KMS-11 (cell line): ENCODE measurements at regions not wholly inside any gene's neighbourhood (a gene's known extent, or its start where the extent isn't known, plus 50 kb on each side); places are given as distances from the start of the nearest gene placed in this dataset.

Source experiments
- H2AFZ ChIP-seq: fragments of 200-600 bp; sonication (generic); 2 replicates; pipeline ENCODE4 v1.6.1; 2016; ENCODE audit warnings: antibody characterized with exemption, mixed run types, low read depth
- H3K27ac ChIP-seq: fragments of 200-600 bp; sonication (generic); 2 replicates; pipeline ENCODE4 v1.6.1; 2016; ENCODE audit warnings: mild to moderate bottlenecking, mixed run types
- H3K27me3 ChIP-seq: fragments of 200-600 bp; sonication (generic); 2 replicates; pipeline ENCODE4 v1.6.1; 2017; ENCODE audit warnings: mild to moderate bottlenecking, low read depth, mixed run types, moderate library complexity; ENCODE audit not compliant: insufficient read depth
- H3K36me3 ChIP-seq: fragments of 200-600 bp; sonication (generic); 2 replicates; pipeline ENCODE4 v1.6.1; 2017; ENCODE audit warnings: mild to moderate bottlenecking, mixed run types; ENCODE audit not compliant: insufficient read depth
- H3K4me1 ChIP-seq: fragments of 200-600 bp; sonication (generic); 2 replicates; pipeline ENCODE4 v1.6.1; 2016; ENCODE audit warnings: mild to moderate bottlenecking, low read depth, mixed run types; ENCODE audit not compliant: poor library complexity, severe bottlenecking
- H3K4me2 ChIP-seq: fragments of 200-600 bp; sonication (generic); 2 replicates; pipeline ENCODE4 v1.7.0; 2016; ENCODE audit warnings: mild to moderate bottlenecking, mixed run types
- H3K4me3 ChIP-seq: fragments of 200-600 bp; sonication (generic); IDR thresholded peaks from 2 replicates; pipeline ENCODE4 v1.6.1; 2017; ENCODE audit warnings: low read depth, low read length, mixed read lengths; ENCODE audit not compliant: insufficient read depth
- H3K79me2 ChIP-seq: fragments of 200-600 bp; sonication (generic); 2 replicates; pipeline ENCODE4 v1.6.1; 2016; ENCODE audit warnings: low read depth, mixed run types; ENCODE audit not compliant: insufficient read depth
- H3K9ac ChIP-seq: fragments of 200-600 bp; sonication (generic); 2 replicates; pipeline ENCODE4 v1.6.1; 2016; ENCODE audit warnings: mild to moderate bottlenecking, mixed run types
- H4K20me1 ChIP-seq: fragments of 200-600 bp; sonication (generic); 2 replicates; pipeline ENCODE4 v1.6.1; 2016; ENCODE audit warnings: mild to moderate bottlenecking, mixed run types; ENCODE audit not compliant: insufficient read depth
- TF ChIP-seq, protein P1 (sequence below): fragments of 200-600 bp; sonication (generic); conservative IDR thresholded peaks from 2 replicates; pipeline ENCODE4 v1.6.1; 2017; ENCODE audit warnings: low read depth, mild to moderate bottlenecking, antibody characterized with exemption, low read length, moderate library complexity, mixed read lengths

DNA sequence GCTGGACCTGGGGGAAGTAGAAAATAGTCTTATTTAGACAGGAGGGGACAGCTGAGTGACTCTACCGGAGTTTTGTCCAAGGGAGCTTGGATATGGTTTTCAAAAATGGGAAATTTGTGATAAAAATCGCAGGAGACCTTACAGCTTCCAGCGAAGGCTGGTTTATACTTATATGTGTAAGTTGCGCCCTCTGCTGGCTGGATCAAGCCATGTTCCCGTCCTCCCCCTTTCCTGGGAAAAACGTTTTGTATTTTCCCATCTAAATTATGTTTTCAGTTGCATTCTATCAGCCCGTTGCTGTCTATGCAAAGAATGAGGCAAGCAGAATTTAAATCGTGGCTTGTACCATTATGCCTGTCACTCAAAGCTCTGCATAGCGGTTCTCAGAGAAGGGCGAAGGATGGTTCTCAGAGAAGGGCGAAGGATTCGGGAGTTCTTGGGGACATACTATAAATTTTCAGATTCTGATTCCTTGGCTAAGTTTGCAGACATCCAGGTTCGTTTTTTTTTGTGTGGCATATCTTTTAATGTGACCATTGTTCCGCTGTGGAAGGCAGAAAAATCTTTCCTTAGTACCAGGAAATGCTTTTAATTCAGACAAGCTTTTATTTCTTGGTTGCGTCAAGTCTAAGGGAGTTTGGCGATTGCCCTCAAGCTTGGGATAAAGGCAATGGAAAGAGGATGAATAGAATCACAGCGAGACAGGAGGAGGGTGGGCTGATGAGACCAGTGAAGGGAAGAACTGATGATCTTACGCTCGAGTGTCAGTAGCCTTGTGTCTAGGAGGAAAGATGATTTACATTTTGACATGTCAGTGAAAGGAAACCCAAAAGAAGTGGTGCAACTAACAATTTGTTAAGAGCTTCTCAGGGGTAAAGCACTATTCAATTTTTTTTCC lies 128.5 kb upstream of the ARX start:
- Histone ChIP-seq H2AFZ (no peak overlapping the region), H3K27ac (no peak overlapping the region), H3K4me1 (no peaks in the 10 kb centered on the region), H3K4me3 (no peak overlapping the region), H3K9ac (no peak overlapping the region), H3K27me3 (no peaks in the 10 kb centered on the region), H4K20me1 (no peaks in the 10 kb centered on the region), H3K36me3 (no peaks in the 10 kb centered on the region), H3K4me2 (no peak overlapping the region), H3K79me2 (no peaks in the 10 kb centered on the region)
- TF ChIP-seq, protein P1, sequence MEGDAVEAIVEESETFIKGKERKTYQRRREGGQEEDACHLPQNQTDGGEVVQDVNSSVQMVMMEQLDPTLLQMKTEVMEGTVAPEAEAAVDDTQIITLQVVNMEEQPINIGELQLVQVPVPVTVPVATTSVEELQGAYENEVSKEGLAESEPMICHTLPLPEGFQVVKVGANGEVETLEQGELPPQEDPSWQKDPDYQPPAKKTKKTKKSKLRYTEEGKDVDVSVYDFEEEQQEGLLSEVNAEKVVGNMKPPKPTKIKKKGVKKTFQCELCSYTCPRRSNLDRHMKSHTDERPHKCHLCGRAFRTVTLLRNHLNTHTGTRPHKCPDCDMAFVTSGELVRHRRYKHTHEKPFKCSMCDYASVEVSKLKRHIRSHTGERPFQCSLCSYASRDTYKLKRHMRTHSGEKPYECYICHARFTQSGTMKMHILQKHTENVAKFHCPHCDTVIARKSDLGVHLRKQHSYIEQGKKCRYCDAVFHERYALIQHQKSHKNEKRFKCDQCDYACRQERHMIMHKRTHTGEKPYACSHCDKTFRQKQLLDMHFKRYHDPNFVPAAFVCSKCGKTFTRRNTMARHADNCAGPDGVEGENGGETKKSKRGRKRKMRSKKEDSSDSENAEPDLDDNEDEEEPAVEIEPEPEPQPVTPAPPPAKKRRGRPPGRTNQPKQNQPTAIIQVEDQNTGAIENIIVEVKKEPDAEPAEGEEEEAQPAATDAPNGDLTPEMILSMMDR, result peak; percentile 85

DNA sequence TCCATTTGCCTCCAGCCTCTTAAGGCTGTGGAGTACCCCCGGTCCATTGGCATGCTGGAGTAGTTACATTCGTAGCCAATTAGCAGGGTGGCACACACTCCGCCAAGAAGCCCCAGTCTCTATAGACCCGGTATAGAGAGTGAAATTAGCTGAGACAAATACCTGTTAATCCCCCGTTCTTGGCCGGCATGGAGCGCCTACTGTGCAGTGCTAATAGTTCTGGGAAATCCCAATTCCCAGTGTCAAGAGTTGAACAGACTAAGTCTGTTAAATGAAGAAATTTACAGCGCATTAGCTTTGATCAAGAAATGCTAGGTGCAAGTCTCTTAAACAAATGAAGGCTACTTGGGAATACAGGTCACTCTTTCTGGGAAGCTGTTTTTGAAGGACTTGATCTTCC lies 127.8 kb upstream of the ARX start:
- Histone ChIP-seq H3K27ac (no peak overlapping the region), H3K4me1 (no peaks in the 10 kb centered on the region), H4K20me1 (no peaks in the 10 kb centered on the region), H3K4me2 (no peak overlapping the region), H3K27me3 (no peaks in the 10 kb centered on the region), H3K9ac (no peak overlapping the region), H3K36me3 (no peaks in the 10 kb centered on the region), H3K79me2 (no peaks in the 10 kb centered on the region), H3K4me3 (no peak overlapping the region), H2AFZ (no peak overlapping the region)
- TF ChIP-seq, protein P1, result no peak

DNA sequence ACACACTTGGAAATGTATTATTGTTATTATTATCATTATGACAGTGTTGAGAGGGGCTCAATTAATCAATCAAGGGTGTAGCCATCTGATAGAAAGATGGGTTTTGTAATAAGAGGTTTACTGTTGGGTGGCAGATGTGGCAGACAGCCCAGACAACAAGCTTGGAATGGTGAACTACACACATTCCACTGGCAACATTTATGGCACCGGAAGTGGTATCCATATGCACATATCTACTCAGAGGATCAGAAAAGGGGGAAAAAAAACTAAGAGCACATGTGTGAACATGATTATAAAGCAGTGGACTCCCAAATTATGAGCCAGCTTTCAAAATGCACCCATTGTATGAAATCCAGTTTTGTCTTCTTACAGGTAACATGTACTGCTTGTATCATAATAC lies 125.9 kb upstream of the ARX start:
- Histone ChIP-seq H2AFZ (no peak overlapping the region), H3K4me2 (no peak overlapping the region), H3K36me3 (no peaks in the 10 kb centered on the region), H3K9ac (no peak overlapping the region), H4K20me1 (no peaks in the 10 kb centered on the region), H3K27me3 (no peaks in the 10 kb centered on the region), H3K4me3 (no peak overlapping the region), H3K79me2 (no peaks in the 10 kb centered on the region), H3K4me1 (no peaks in the 10 kb centered on the region), H3K27ac (no peak overlapping the region)
- TF ChIP-seq, protein P1, result no peak

DNA sequence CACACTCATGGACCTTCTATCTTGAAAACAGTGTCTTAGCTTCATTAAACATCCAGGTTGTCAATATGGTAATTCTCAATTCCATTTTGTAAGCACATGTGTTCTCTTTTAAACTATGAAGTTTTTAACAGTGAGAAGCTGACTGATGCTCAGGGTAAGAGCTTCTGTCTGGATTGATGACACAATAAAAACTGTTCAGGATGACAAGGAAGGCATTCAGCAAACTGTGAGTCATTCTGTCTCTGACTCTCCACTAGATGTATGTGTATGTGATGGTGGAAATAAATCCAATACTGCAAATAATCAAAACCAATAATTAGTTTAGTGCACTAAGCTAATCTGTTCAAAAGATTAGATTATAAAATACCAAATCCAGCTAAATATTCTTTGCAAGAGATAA lies 115.3 kb upstream of the ARX start:
- Histone ChIP-seq H3K27me3 (no peaks in the 10 kb centered on the region), H3K36me3 (no peaks in the 10 kb centered on the region), H4K20me1 (no peaks in the 10 kb centered on the region), H3K79me2 (no peaks in the 10 kb centered on the region), H3K27ac (no peak overlapping the region), H3K9ac (no peak overlapping the region), H2AFZ (no peak overlapping the region), H3K4me3 (no peak overlapping the region), H3K4me1 (no peaks in the 10 kb centered on the region), H3K4me2 (no peak overlapping the region)
- TF ChIP-seq, protein P1, result no peak
